ENCODE measurements at regions not wholly inside any gene's neighbourhood (a gene's known extent, or its start where the extent isn't known, plus 50 kb on each side); places are given as distances from the start of the nearest gene placed in this dataset.

- no peak for DNase-seq
These were observed 367.6 kb downstream of the TXNL1 start for GRCh38 chr18:56270671-56271250.

- no peak for DNase-seq
These were observed 368.4 kb downstream of the TXNL1 start for GRCh38 chr18:56269958-56270357.

GRCh38 chr18:56268952-56269351 lies 369.4 kb downstream of the TXNL1 start:
- DNase-seq, result no peak

GRCh38 chr18:56267334-56267733 lies 371.1 kb downstream of the TXNL1 start:
- no peak for DNase-seq

- no peak for DNase-seq
These were observed 380.2 kb downstream of the TXNL1 start for GRCh38 chr18:56258178-56258577.

- no peak for DNase-seq
These were observed 381.2 kb downstream of the TXNL1 start for GRCh38 chr18:56257205-56257604.

- no peak for DNase-seq
These were observed 381.7 kb downstream of the TXNL1 start for GRCh38 chr18:56256659-56257058.

GRCh38 chr18:56255381-56255780 lies 383.0 kb downstream of the TXNL1 start:
- DNase-seq, result no peak

GRCh38 chr18:56252456-56252855 lies 385.9 kb downstream of the TXNL1 start:
- DNase-seq, result no peak

- DNase-seq, result no peak
These were observed 389.7 kb downstream of the TXNL1 start for GRCh38 chr18:56248610-56249235.

GRCh38 chr18:56246916-56247315 lies 391.5 kb downstream of the TXNL1 start:
- no peak for DNase-seq

- no peak for DNase-seq
These were observed 392.4 kb downstream of the TXNL1 start for GRCh38 chr18:56245866-56246580.

GRCh38 chr18:56240405-56240804 lies 398.0 kb downstream of the TXNL1 start:
- no peak for DNase-seq

GRCh38 chr18:56238576-56238975 lies 399.8 kb downstream of the TXNL1 start:
- no peak for DNase-seq

GRCh38 chr18:56235481-56236013 lies 402.8 kb downstream of the TXNL1 start:
- DNase-seq, result no peak

- no peak for DNase-seq
These were observed 403.3 kb downstream of the TXNL1 start for GRCh38 chr18:56235071-56235470.

- DNase-seq, result no peak
These were observed 404.8 kb downstream of the TXNL1 start for GRCh38 chr18:56233595-56233994.

GRCh38 chr18:56226025-56226424 lies 412.4 kb downstream of the TXNL1 start:
- no peak for DNase-seq

- DNase-seq, result no peak
These were observed 413.5 kb downstream of the TXNL1 start for GRCh38 chr18:56224669-56225561.

GRCh38 chr18:56221195-56222065 lies 417.0 kb downstream of the TXNL1 start:
- no peak for DNase-seq

GRCh38 chr18:56217406-56217805 lies 421.0 kb downstream of the TXNL1 start:
- no peak for DNase-seq

- DNase-seq, result no peak
These were observed 423.7 kb downstream of the TXNL1 start for GRCh38 chr18:56214706-56215105.
